Breast epithelium (tissue), 4 donors: ENCODE measurements at regions not wholly inside any gene's neighbourhood (a gene's known extent, or its start where the extent isn't known, plus 50 kb on each side); places are given as distances from the start of the nearest gene placed in this dataset.
"Not testable (repeated sequence)": the region's sequence is repeated elsewhere in the genome, so short reads cannot be mapped to it uniquely, and the experiment has no call there.

ENCODE experiments used
- DNase-seq, 2 donors: peaks; one replicate each; pipeline ENCODE4 v3.0.0-alpha.2; 2019; ENCODE audit warnings: low spot score in 2 of 2
- H3K27ac ChIP-seq, 2 donors: fragments of 200-600 bp; sonication (generic) in 1 of 2; one replicate each; pipeline ENCODE4 v1.5.1; 2016 to 2019; ENCODE audit warnings: mild to moderate bottlenecking in 1 of 2
- H3K27me3 ChIP-seq, 2 donors: fragments of 200-600 bp; sonication (generic) in 1 of 2; one replicate each; pipeline versions ENCODE4 v1.5.1 to v1.6.0; 2017 to 2019; ENCODE audit warnings: control low read depth in 1 of 2, mild to moderate bottlenecking in 1 of 2
- H3K36me3 ChIP-seq: fragments of 200-600 bp; one replicate; pipeline ENCODE4 v1.5.1; 2019
- H3K4me1 ChIP-seq, 2 donors: fragments of 200-600 bp; sonication (generic); one replicate each; pipeline ENCODE4 v1.5.1; 2016 to 2019; ENCODE audit warnings: control low read depth in 1 of 2
- H3K4me3 ChIP-seq, 3 donors: fragments of 200-600 bp; sonication (generic); 1 replicate in 2 of 3; 2 replicates in 1 of 3; pipeline ENCODE4 v1.5.1; 2016 to 2019; ENCODE audit warnings: mild to moderate bottlenecking in 3 of 3, moderate library complexity in 2 of 3
- H3K9me3 ChIP-seq, 2 donors: fragments of 200-600 bp; sonication (generic) in 1 of 2; one replicate each; pipeline ENCODE4 v1.5.1; 2016 to 2019; ENCODE audit warnings: control low read depth in 1 of 2
- POLR2A ChIP-seq: fragments of 450-650 bp; IDR thresholded peaks from one replicate; pipeline ENCODE4 v1.6.1; 2016; ENCODE audit warnings: antibody characterized with exemption, mild to moderate bottlenecking, moderate library complexity
- POLR2AphosphoS5 ChIP-seq, 3 donors: sonication (generic); formaldehyde crosslinking; IDR thresholded peaks; one replicate each; pipeline ENCODE4 v1.6.1; 2017; ENCODE audit warnings: antibody characterized with exemption in 3 of 3
- intact Hi-C: fragments of 100-400 bp; cut with DNase I; formaldehyde crosslinking; loops from one replicate; pipeline ENCODE4 v1.15.1; 2023; ENCODE audit warnings: low total_unique reads
- TF ChIP-seq, protein P1 (sequence below), 3 donors: fragments of 450-650 bp; IDR thresholded peaks; one replicate each; pipeline ENCODE4 v1.5.1; 2016 to 2017; ENCODE audit warnings: antibody characterized with exemption in 3 of 3, mild to moderate bottlenecking in 3 of 3, moderate library complexity in 3 of 3

DNA sequence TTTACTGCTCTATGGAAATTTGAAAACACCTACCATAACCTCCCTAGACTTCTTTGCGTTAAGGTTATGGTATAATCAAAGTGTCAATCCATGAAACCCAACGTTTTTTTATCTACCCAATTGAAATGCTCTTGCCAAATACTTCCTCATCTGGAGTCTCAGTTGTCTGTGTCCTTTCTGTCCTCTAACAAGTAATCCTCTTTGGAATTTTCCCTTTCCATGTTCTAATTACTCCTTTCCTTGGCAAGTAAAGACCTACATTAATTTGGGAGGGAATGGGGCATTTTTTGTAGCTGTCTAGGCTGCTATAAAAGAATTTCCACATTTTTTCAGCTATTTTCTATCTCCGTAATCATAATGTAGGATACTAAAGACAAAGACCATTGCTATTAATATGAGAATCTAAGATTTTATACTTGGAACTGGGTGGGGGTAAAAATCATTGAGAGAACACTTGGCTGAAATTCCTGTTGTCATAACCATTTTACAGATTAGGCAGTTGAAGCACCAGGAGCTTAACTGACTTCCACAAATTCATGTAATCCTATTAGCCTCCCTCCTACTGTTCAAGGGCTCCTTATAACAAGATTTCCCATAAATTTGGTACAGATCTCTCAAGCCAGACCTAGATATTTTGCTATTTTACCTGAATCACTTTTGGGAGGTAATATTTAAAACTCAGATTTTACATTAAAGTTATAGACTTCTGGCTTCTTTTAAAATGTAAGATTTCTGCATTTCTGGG, 1307.6 kb downstream of the XPNPEP1 start:
- no peaks in the 10 kb centered on the region for H3K36me3 ChIP-seq
- TF ChIP-seq POLR2A (no peak), POLR2AphosphoS5 (IDR thresholded peaks at IDR 0.05) (no peak)
- TF ChIP-seq, protein P1, sequence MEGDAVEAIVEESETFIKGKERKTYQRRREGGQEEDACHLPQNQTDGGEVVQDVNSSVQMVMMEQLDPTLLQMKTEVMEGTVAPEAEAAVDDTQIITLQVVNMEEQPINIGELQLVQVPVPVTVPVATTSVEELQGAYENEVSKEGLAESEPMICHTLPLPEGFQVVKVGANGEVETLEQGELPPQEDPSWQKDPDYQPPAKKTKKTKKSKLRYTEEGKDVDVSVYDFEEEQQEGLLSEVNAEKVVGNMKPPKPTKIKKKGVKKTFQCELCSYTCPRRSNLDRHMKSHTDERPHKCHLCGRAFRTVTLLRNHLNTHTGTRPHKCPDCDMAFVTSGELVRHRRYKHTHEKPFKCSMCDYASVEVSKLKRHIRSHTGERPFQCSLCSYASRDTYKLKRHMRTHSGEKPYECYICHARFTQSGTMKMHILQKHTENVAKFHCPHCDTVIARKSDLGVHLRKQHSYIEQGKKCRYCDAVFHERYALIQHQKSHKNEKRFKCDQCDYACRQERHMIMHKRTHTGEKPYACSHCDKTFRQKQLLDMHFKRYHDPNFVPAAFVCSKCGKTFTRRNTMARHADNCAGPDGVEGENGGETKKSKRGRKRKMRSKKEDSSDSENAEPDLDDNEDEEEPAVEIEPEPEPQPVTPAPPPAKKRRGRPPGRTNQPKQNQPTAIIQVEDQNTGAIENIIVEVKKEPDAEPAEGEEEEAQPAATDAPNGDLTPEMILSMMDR (IDR thresholded peaks at IDR 0.05): no peak
- DNase-seq: no peak
- no peak overlapping the region for H3K4me3 ChIP-seq
- H3K27me3 ChIP-seq: no peaks in the 10 kb centered on the region
- no peaks in the 10 kb centered on the region for H3K9me3 ChIP-seq
- H3K4me1 ChIP-seq: no peaks in the 10 kb centered on the region
- H3K27ac ChIP-seq: no peak overlapping the region
- intact Hi-C loops: no loop called here

GRCh38 chr10:108612485-108612884, 1310.8 kb downstream of the XPNPEP1 start:
- Histone ChIP-seq H3K36me3 (no peaks in the 10 kb centered on the region), H3K9me3 (no peaks in the 10 kb centered on the region), H3K4me1 (no peaks in the 10 kb centered on the region), H3K27me3 (no peaks in the 10 kb centered on the region), H3K27ac (no peak overlapping the region), H3K4me3 (no peak overlapping the region)
- intact Hi-C loops: no loop called here
- TF ChIP-seq, protein P1 (IDR thresholded peaks at IDR 0.05): no peak
- no peak for TF ChIP-seq POLR2A
- TF ChIP-seq POLR2AphosphoS5 (IDR thresholded peaks at IDR 0.05): no peak
- no peak for DNase-seq

DNA sequence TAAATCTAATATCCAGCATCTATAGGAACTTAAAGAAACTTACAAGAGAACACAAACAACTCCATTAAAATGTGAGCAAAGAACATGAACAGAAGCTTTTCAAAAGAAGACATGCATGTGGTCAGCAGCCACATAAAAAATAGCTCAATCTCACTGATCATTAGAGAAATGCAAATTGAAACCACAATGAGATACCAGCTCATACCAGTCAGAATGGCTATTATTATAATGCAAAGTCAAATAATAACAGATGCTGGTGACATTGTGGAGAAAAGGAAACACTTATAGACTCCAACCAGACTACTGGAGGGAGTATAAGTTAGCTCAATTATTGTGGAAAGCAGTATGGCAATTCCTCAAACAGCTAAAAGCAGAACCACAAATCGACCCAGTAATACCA, 1314.5 kb downstream of the XPNPEP1 start:
- no peaks in the 10 kb centered on the region for H3K9me3 ChIP-seq
- H3K4me1 ChIP-seq: no peaks in the 10 kb centered on the region
- DNase-seq: no peak
- no peaks in the 10 kb centered on the region for H3K36me3 ChIP-seq
- intact Hi-C loops: no loop called here
- H3K27me3 ChIP-seq: no peaks in the 10 kb centered on the region
- H3K4me3 ChIP-seq: no peak overlapping the region
- TF ChIP-seq, protein P1 (IDR thresholded peaks at IDR 0.05): no peak
- TF ChIP-seq POLR2A (no peak), POLR2AphosphoS5 (IDR thresholded peaks at IDR 0.05) (no peak)
- no peak overlapping the region for H3K27ac ChIP-seq

GRCh38 chr10:108601851-108602250, 1321.5 kb downstream of the XPNPEP1 start:
- Histone ChIP-seq H3K9me3 (no peaks in the 10 kb centered on the region), H3K27me3 (no peaks in the 10 kb centered on the region), H3K27ac (no peak overlapping the region), H3K4me1 (no peaks in the 10 kb centered on the region), H3K36me3 (no peaks in the 10 kb centered on the region), H3K4me3 (no peak overlapping the region)
- no peak for DNase-seq
- no peak for TF ChIP-seq POLR2A
- TF ChIP-seq, protein P1 (IDR thresholded peaks at IDR 0.05): no peak
- no peak for TF ChIP-seq POLR2AphosphoS5 (IDR thresholded peaks at IDR 0.05)
- intact Hi-C loops: no loop called here

- H3K27me3 ChIP-seq, H3K4me3 ChIP-seq, intact Hi-C loops, H3K4me1 ChIP-seq, H3K36me3 ChIP-seq, H3K27ac ChIP-seq, H3K9me3 ChIP-seq, DNase-seq: not testable (repeated sequence)
Measured at GRCh38 chr10:108600511-108600910, 1322.8 kb downstream of the XPNPEP1 start.

DNA sequence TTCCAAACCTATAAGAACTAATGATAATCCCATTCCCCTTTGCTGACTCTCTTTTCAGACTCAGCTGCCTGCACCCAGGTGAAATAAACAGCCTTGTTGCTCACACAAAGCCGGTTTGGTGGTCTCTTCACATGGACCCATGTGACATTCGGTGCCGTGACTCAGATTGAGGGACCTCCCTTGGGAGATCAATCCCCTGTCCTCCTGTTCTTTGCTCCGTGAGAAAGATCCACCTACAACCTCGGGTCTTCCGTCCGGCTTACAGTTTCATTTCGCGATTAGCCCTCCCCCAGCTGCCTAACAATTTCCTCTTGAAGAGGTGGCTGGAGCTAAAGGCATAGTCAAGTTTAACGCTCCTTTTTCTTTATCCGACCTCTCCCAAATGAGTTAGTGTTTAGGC, 1324.0 kb downstream of the XPNPEP1 start:
- H3K4me1 ChIP-seq, DNase-seq, H3K27ac ChIP-seq, H3K27me3 ChIP-seq, intact Hi-C loops, H3K36me3 ChIP-seq, H3K9me3 ChIP-seq: not testable (repeated sequence)
- H3K4me3 ChIP-seq: peak overlapping the region in 1 of 3 donors; percentile 19
